ENCODE measurements at regions not wholly inside any gene's neighbourhood (a gene's known extent, or its start where the extent isn't known, plus 50 kb on each side); places are given as distances from the start of the nearest gene placed in this dataset.

DNA sequence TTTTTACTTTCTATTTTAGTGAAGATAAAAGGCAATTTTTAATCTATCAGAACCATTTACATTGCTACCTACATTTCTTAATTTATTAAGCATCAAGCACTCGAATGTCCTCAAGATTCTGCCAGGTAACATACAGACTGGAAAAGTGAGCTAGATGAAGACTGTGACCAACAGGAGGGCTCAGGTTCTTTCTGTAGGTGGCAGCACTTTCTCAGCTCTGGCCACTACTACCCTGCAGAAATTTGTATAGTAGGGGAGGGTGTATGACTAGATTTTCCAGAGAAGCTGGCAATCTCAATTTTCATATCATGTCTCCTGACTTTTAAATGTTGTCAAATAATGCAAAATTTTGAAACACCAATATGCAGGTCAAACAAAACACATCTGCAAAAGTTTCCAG is 165.0 kb upstream of the SUCLG2 start:
- BruUV-seq (replicated peaks), result no TSS peak
- H3K4me1 ChIP-seq (ENCODE audit: insufficient read depth, low read length, poor library complexity, severe bottlenecking), result no peaks in the 10 kb centered on the region
- no peak for DNase-seq (ENCODE audit: low spot score)

DNA sequence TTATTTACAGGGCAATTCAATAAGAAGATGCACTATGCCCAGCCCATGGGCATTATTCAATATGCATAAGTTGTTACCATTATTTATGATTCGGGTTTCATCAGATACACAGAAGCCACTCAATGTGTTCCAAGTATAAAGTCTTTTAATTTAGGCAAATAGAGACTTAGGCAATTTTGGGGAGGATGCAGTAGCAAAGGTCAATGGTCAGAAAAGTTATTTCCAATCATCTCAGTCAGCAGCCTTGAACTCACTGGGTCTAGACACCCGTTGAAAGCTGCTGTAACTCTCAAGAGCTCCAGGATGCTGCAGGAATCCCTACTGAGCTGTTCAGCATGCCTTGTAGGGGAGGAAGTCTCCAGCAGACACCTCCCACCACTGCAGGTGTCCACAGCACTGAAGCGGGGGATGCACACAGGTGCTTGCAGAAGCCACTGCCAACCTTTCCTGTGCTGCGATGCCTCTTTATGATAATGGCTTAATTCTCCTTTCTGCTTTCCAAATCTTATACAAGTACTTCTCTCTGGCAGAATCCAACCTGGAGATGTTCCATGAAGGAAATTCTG is 155.0 kb upstream of the SUCLG2 start:
- CTCF ChIA-PET, result no interaction called here
- POLR2A ChIA-PET (ENCODE audit: low non-redundant PET), result no interaction called here
- Histone ChIP-seq H3K4me3 (ENCODE audit: low read depth, low read length, poor library complexity, severe bottlenecking) (no peak overlapping the region), H3K27me3 (replicated peaks; ENCODE audit: insufficient read depth, low read depth, low read length, poor library complexity) (no peaks in the 10 kb centered on the region), H3K9me3 (ENCODE audit: low read depth, low read length, poor library complexity, severe bottlenecking) (no peaks in the 10 kb centered on the region), H3K27ac (ENCODE audit: low read depth, low read length, poor library complexity, severe bottlenecking) (no peak overlapping the region), H3K4me1 (ENCODE audit: insufficient read depth, low read length, poor library complexity, severe bottlenecking) (no peaks in the 10 kb centered on the region), H3K36me3 (ENCODE audit: insufficient read depth, low read length, poor library complexity, severe bottlenecking) (no peaks in the 10 kb centered on the region)
- intact Hi-C loops (cut with micrococcal nuclease; ENCODE audit: unreplicated experiment), result loop anchor here (5.0 kb wide), 1 partner anchor 422 kb away; no protein-coding TSS in a partner anchor
- no peak for DNase-seq (ENCODE audit: low spot score)
- BruUV-seq (replicated peaks), result no TSS peak
- TF ChIP-seq, protein P1, sequence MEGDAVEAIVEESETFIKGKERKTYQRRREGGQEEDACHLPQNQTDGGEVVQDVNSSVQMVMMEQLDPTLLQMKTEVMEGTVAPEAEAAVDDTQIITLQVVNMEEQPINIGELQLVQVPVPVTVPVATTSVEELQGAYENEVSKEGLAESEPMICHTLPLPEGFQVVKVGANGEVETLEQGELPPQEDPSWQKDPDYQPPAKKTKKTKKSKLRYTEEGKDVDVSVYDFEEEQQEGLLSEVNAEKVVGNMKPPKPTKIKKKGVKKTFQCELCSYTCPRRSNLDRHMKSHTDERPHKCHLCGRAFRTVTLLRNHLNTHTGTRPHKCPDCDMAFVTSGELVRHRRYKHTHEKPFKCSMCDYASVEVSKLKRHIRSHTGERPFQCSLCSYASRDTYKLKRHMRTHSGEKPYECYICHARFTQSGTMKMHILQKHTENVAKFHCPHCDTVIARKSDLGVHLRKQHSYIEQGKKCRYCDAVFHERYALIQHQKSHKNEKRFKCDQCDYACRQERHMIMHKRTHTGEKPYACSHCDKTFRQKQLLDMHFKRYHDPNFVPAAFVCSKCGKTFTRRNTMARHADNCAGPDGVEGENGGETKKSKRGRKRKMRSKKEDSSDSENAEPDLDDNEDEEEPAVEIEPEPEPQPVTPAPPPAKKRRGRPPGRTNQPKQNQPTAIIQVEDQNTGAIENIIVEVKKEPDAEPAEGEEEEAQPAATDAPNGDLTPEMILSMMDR (conservative IDR thresholded peaks at IDR 0.05; ENCODE audit: low read depth, low read length), result no peak
- no peak for TF ChIP-seq EZH2 (IDR thresholded peaks at IDR 0.05; ENCODE audit: borderline replicate concordance, low read depth, low read length, poor library complexity, severe bottlenecking)

More for the DNA sequence above, 165.0 kb upstream of the SUCLG2 start:
- ChIA-PET POLR2A (ENCODE audit: low non-redundant PET) (no interaction called here), CTCF (no interaction called here)
- TF ChIP-seq, protein P1 (conservative IDR thresholded peaks at IDR 0.05; ENCODE audit: low read depth, low read length), result no peak
- no peak for TF ChIP-seq EZH2 (IDR thresholded peaks at IDR 0.05; ENCODE audit: borderline replicate concordance, low read depth, low read length, poor library complexity, severe bottlenecking)
- Histone ChIP-seq H3K27ac (ENCODE audit: low read depth, low read length, poor library complexity, severe bottlenecking) (no peak overlapping the region), H3K36me3 (ENCODE audit: insufficient read depth, low read length, poor library complexity, severe bottlenecking) (no peaks in the 10 kb centered on the region), H3K9me3 (ENCODE audit: low read depth, low read length, poor library complexity, severe bottlenecking) (no peaks in the 10 kb centered on the region), H3K27me3 (replicated peaks; ENCODE audit: insufficient read depth, low read depth, low read length, poor library complexity) (no peaks in the 10 kb centered on the region), H3K4me3 (ENCODE audit: low read depth, low read length, poor library complexity, severe bottlenecking) (no peak overlapping the region)
- intact Hi-C loops (cut with micrococcal nuclease; ENCODE audit: unreplicated experiment), result no loop called here

DNA sequence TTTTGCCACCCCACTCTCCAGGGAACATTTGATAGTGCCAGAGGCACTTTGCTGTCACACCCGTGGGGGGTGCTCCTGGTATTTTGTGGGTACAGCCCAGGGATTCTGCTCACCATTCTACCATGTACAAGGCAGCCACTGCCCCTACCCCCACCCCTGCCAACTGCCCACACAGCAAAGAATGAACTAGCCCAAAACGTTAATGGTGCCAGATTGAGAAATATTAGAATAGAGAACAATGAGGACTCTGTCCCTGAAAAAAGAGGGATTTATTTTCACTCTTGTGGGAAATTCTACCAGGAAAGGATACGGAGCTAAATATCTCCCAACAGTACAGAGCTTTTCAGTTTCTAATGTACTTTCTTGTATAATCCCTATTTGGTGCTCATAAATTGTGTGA is 154.5 kb upstream of the SUCLG2 start:
- Histone ChIP-seq H3K4me3 (ENCODE audit: low read depth, low read length, poor library complexity, severe bottlenecking) (no peak overlapping the region), H3K36me3 (ENCODE audit: insufficient read depth, low read length, poor library complexity, severe bottlenecking) (no peaks in the 10 kb centered on the region), H3K4me1 (ENCODE audit: insufficient read depth, low read length, poor library complexity, severe bottlenecking) (no peaks in the 10 kb centered on the region), H3K27ac (ENCODE audit: low read depth, low read length, poor library complexity, severe bottlenecking) (no peak overlapping the region), H3K9me3 (ENCODE audit: low read depth, low read length, poor library complexity, severe bottlenecking) (no peaks in the 10 kb centered on the region), H3K27me3 (replicated peaks; ENCODE audit: insufficient read depth, low read depth, low read length, poor library complexity) (no peaks in the 10 kb centered on the region)
- intact Hi-C loops (cut with micrococcal nuclease; ENCODE audit: unreplicated experiment), result loop anchor here (5.0 kb wide), 1 partner anchor 422 kb away; no protein-coding TSS in a partner anchor
- no TSS peak for BruUV-seq (replicated peaks)
- TF ChIP-seq EZH2 (IDR thresholded peaks at IDR 0.05; ENCODE audit: borderline replicate concordance, low read depth, low read length, poor library complexity, severe bottlenecking), result no peak
- TF ChIP-seq, protein P1 (conservative IDR thresholded peaks at IDR 0.05; ENCODE audit: low read depth, low read length), result no peak
- ChIA-PET CTCF (no interaction called here), POLR2A (ENCODE audit: low non-redundant PET) (no interaction called here)
- DNase-seq (ENCODE audit: low spot score), result no peak
